Effector memory CD8-positive, alpha-beta T cell (primary cell): ENCODE measurements at regions not wholly inside any gene's neighbourhood (a gene's known extent, or its start where the extent isn't known, plus 50 kb on each side); places are given as distances from the start of the nearest gene placed in this dataset.

Experiments
- ATAC-seq: fragments of 150-1000 bp; cut with Tn5 transposase; replicated peaks from 2 replicates; pipeline ENCODE4 v1.10.0; 2021; ENCODE audit warnings: mild to moderate bottlenecking, moderate library complexity
- DNase-seq, 3 experiments: peaks; one replicate each; pipeline ENCODE4 v3.0.0; 2021
- H3K27ac Mint-ChIP-seq, 2 donors: one replicate each; pipeline ENCODE4 v1.8.0; 2022; ENCODE audit warnings: mild to moderate bottlenecking in 2 of 2, mixed read lengths in 2 of 2, moderate library complexity in 2 of 2
- H3K27me3 Mint-ChIP-seq, 2 donors: one replicate each; pipeline ENCODE4 v1.8.0; 2022; ENCODE audit warnings: mixed read lengths in 2 of 2
- H3K36me3 Mint-ChIP-seq: one replicate; pipeline ENCODE4 v1.8.0; 2022; ENCODE audit warnings: mild to moderate bottlenecking, moderate library complexity, mixed read lengths; ENCODE audit not compliant: insufficient read depth
- H3K4me1 Mint-ChIP-seq, 2 donors: one replicate each; pipeline ENCODE4 v1.8.0; 2022; ENCODE audit warnings: low read depth in 2 of 2, mixed read lengths in 2 of 2
- H3K4me3 Mint-ChIP-seq, 2 donors: one replicate each; pipeline ENCODE4 v1.8.0; 2022; ENCODE audit warnings: mild to moderate bottlenecking in 2 of 2, mixed read lengths in 2 of 2, moderate library complexity in 2 of 2
- H3K9me3 Mint-ChIP-seq, 2 donors: one replicate each; pipeline ENCODE4 v1.8.0; 2022; ENCODE audit warnings: mixed read lengths in 2 of 2

DNA sequence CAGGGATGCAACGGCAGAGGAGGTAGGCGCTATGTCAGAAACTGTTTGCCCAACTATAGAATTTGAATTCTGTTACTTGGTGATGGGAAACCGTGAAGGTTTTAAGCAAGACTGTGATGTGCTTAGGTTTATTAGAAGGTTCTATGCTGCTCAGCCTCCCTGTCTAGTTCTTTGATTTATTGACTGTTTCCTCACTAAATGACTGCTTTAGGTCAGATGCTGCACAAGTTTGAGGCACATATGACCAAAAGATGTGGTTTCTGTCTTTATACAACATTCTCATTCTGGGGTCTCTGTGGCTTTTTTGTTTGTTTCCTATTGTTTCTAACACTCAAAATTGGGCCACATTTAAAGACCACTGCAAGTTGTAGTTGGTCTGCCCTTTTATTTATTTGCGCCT is 323.0 kb upstream of the OBI1 start:
- Mint-ChIP-seq H3K27me3 (peaks cover 17 to 18% of the 10 kb centered on the region in 2 donors), H3K4me1 (no peaks in the 10 kb centered on the region), H3K9me3 (no peaks in the 10 kb centered on the region), H3K36me3 (peaks cover 2% of the 10 kb centered on the region), H3K27ac (peak overlapping the region in 1 of 2 donors; percentile 22), H3K4me3 (no peak overlapping the region)
- no peak for ATAC-seq
- DNase-seq: no peak

DNA sequence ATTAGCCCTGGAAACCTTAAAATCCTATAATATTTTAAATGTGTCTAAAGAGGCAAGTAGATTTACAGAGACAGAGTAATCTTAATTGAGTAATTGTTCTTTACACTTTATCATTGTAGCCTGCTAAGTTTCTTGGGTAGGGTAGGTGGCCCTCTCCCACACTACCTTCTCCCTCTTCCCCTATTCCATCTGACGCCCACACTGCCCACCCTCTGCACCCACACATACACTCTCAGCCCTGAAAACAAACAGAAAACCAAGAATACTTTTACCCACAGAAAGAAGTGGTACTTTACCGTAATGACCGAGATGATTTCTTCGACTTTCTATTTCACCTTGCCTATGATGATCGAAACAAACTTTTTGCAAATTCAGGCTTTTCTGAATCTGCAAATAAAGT is 320.4 kb upstream of the OBI1 start:
- Mint-ChIP-seq H3K4me1 (no peaks in the 10 kb centered on the region), H3K27me3 (peaks cover 28 to 38% of the 10 kb centered on the region in 2 donors)
- ATAC-seq: no peak

DNA sequence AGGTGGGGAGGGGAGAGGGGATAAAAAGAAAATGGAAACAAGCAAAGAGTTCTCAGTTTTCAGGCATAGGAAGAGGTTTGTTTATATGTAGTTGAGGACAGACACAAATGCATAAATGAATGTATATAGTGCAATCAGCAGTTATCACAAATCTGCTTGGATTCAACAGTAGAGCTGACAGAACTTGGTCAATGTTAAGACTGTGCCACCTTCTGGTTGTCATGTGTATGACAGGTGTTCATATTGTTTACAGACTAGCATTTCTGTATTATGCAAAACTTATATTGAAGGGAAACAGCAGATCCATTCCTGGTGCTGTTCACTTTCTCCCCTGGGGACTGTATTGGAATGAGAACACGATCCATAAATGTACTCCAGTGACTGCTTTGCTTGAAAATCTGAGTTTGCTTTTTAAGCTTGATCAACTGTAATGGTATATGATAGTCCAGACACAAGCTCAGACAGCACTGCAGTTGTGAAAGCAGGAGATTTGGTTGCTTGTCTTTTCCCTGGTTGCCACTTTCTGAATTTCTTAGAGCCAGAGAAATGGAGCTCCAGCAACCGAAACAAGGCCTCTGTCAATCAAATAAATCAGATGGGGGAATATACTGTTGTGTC is 319.5 kb upstream of the OBI1 start:
- H3K36me3 Mint-ChIP-seq: peaks cover 2% of the 10 kb centered on the region
- H3K27ac Mint-ChIP-seq: no peak overlapping the region
- no peaks in the 10 kb centered on the region for H3K9me3 Mint-ChIP-seq
- ATAC-seq (peak; percentile 62), DNase-seq (peak; percentile 32 to 38 (median 37))
- no peak overlapping the region for H3K4me3 Mint-ChIP-seq
- H3K4me1 Mint-ChIP-seq: no peaks in the 10 kb centered on the region
- H3K27me3 Mint-ChIP-seq: peaks cover 28 to 39% of the 10 kb centered on the region in 2 donors

More for the DNA sequence above, 320.4 kb upstream of the OBI1 start:
- Mint-ChIP-seq H3K4me3 (no peak overlapping the region), H3K36me3 (peaks cover 2% of the 10 kb centered on the region), H3K9me3 (no peaks in the 10 kb centered on the region), H3K27ac (no peak overlapping the region)
- DNase-seq: no peak

DNA sequence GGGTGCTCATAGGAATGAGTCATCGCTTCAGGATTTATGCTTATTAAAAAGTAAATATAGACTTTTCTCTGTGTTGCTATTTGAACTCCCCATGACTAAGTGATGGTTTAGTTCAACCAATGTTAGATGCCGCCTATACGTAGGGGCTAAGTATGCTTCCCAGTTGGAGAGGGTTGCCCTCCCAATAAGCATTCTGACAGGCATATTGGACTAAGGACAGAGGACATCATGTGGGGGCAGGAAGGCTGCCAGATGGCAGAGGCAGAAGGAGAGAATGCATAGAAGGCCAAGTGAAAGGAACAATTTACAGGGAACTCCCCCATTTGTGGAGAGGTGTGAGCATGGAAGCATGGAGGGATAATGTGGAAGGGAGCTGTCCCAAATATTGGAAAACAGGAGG is 318.4 kb upstream of the OBI1 start:
- Mint-ChIP-seq H3K36me3 (peaks cover 2% of the 10 kb centered on the region), H3K9me3 (no peaks in the 10 kb centered on the region), H3K4me1 (no peaks in the 10 kb centered on the region), H3K27ac (no peak overlapping the region), H3K4me3 (no peak overlapping the region), H3K27me3 (peaks cover 28 to 39% of the 10 kb centered on the region in 2 donors)
- DNase-seq (no peak), ATAC-seq (no peak)

DNA sequence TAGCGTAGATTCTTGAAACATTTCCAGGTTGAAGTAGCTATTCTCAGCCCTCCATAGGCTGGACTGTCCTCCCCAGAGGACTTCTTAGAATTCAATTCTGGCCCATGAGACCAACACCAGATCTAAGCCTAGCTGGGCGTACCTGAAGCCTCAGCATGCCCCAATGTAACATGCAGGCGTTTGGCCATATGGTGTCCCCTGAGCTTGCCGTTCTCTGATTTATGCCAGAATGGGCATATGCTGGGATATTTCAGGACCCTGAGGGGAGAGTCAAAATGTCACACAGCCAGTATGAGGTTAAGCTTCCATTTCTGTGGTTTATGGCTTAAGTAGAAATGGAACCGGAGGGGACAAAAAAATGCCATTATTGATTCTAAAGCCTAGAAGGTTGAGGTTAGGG is 317.7 kb upstream of the OBI1 start:
- ATAC-seq (no peak), DNase-seq (no peak)
- H3K4me3 Mint-ChIP-seq: no peak overlapping the region
- no peaks in the 10 kb centered on the region for H3K9me3 Mint-ChIP-seq
- no peak overlapping the region for H3K27ac Mint-ChIP-seq
- H3K27me3 Mint-ChIP-seq: peaks cover 28 to 39% of the 10 kb centered on the region in 2 donors
- peaks cover 2% of the 10 kb centered on the region for H3K36me3 Mint-ChIP-seq
- H3K4me1 Mint-ChIP-seq: no peaks in the 10 kb centered on the region

DNA sequence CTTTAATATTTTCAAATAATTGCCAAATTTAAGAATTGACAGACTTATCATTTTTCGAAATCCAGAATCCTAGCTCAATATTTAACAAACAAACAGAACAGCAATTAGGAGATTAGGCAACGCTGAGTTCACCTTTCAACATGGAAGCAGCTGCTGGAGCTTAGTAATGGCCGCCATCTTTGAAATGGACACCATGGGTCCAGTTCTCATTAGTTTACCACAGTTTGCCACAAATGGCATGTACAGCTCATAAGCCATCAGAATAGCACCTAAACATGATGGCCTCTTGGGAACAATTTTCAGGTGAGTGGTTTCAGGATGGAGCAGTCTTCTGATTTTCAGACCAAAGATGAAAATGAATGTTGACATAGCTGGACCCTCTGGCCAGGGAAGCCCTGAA is 313.6 kb upstream of the OBI1 start:
- Mint-ChIP-seq H3K27ac (no peak overlapping the region), H3K4me1 (no peaks in the 10 kb centered on the region), H3K9me3 (no peaks in the 10 kb centered on the region), H3K4me3 (no peak overlapping the region), H3K36me3 (no peaks in the 10 kb centered on the region), H3K27me3 (peaks cover 25 to 40% of the 10 kb centered on the region in 2 donors)
- no peak for DNase-seq
- no peak for ATAC-seq

DNA sequence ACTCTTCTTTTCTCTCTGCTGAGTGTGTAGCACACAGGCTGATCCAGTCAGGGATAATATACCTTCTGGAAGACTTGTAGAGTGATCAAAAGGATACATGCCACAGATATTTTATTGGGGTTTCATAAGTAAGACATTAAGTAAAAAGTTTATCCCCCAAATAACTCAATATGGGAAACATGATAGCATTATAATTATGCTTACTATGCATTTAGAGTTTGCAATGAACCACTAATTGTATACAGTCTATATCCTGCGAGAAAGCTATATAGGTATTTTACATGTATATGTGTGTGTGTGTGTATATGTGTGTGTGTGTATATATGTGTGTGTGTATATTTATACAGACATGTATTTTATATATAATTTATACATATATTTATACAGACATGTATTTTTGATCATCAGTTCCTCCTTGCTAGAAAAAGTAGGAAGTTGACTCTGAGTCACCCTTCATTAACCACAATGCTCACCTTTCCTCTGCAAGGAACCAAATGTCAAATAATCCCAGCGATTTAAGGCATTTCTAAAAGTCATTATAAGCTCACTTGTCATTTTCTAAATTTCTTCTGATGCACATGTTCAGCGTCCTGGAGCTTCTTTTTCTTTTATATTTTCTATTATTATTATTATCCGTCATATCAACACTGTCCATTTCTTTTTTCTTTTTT is 312.5 kb upstream of the OBI1 start:
- no peaks in the 10 kb centered on the region for H3K36me3 Mint-ChIP-seq
- no peaks in the 10 kb centered on the region for H3K4me1 Mint-ChIP-seq
- H3K27ac Mint-ChIP-seq: no peak overlapping the region
- no peak for DNase-seq
- no peak overlapping the region for H3K4me3 Mint-ChIP-seq
- H3K9me3 Mint-ChIP-seq: no peaks in the 10 kb centered on the region
- no peak for ATAC-seq
- peaks cover 15 to 32% of the 10 kb centered on the region in 2 donors for H3K27me3 Mint-ChIP-seq

DNA sequence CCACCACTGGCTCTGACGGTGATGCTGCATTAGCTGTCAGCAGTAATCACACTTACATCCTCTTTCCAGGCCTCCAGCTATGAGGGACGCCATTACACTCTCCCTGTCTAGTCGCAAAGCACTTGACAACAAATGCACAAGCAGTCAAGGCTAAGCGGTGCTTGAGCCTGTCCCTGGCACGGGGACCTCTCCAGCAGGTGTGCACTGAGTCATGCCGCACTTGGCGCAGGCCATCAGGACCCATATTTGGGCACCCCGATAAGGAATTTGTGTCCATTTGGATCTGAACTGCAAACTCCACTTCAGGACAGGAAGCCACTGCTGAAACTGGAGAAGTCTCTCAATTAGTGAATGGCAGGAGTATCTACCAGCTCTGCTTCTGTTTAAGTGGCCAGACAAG is 301.9 kb upstream of the OBI1 start:
- Mint-ChIP-seq H3K27me3 (peaks cover 23% of the 10 kb centered on the region in 2 donors), H3K36me3 (no peaks in the 10 kb centered on the region), H3K4me1 (no peaks in the 10 kb centered on the region), H3K9me3 (no peaks in the 10 kb centered on the region), H3K27ac (no peak overlapping the region), H3K4me3 (no peak overlapping the region)
- DNase-seq: no peak
- ATAC-seq: no peak

DNA sequence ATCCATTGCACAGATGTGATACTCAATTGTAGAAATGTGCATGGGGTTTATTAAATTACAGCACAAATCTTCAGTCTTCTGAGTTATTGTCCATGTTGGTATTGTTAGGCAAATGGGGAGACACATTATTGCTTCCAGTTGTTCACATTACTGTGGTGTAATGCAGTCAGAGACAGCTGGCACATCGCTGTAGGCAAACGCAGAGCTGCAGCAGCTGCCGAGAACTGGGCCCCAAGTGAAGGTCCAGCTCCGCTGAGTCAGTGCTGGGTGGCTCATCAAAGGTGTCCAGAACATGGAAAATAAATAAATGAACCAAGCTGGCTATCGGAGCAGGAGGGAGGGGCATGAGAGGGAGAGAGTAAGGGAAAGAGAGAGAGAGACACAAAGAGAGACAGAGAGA is 299.1 kb upstream of the OBI1 start:
- Mint-ChIP-seq H3K27ac (no peak overlapping the region), H3K9me3 (no peaks in the 10 kb centered on the region), H3K27me3 (peaks cover 34 to 40% of the 10 kb centered on the region in 2 donors), H3K4me1 (no peaks in the 10 kb centered on the region), H3K36me3 (no peaks in the 10 kb centered on the region), H3K4me3 (no peak overlapping the region)
- DNase-seq (no peak), ATAC-seq (no peak)

DNA sequence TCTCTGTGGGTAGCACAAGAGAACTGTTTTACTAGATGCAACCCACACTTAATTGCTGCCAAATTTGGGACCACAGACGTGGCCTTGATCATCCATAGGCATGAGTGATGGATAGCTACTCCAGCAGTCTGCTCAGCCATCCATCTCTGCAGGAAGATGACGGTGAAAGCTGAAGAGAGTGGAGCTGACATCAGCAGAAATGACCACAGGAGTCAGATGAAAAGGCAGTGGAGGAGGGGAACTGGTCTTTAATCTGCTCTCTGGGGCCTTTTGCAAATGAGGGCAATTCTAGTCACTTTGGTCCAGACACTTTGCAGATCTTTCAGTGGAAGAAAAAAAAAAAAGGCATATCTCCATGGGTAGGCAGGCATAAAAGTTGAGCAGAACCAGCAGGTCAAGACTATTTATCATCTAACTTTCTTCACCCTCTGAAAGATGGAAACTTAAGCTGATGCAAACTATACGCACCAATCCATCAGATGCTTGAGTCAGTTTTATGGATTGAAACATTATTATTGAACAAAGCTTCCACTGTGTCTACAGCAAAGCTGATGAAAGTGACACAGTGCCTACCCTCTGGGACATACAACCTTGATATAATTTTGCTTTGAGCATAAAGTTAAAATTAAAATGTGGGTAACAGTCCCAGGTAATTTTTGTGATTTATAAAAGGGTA is 281.6 kb upstream of the OBI1 start:
- Mint-ChIP-seq H3K4me1 (no peaks in the 10 kb centered on the region), H3K27ac (no peak overlapping the region), H3K27me3 (peaks cover 0 to 8% of the 10 kb centered on the region in 2 donors), H3K36me3 (no peaks in the 10 kb centered on the region), H3K9me3 (no peaks in the 10 kb centered on the region), H3K4me3 (no peak overlapping the region)
- no peak for DNase-seq
- no peak for ATAC-seq

DNA sequence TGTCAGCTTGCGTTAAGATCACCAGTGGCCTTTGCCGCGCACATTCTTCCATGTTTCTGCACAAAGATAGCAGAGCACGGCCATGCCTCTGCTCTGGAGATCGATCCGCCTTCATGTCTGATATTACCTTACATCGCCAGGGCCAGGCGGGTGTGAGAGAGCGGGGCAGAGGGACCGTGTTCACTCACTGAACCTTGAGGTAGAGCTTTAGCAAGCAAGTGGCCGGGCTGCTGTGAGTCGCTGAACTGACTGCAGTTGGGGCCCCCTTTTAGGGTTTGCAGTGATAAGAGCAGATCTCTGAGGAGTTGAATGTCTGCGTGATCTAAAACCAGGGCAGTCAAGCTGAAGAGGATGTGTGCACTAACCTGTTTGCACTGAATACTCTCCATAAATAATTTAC is 275.4 kb upstream of the OBI1 start:
- Mint-ChIP-seq H3K4me1 (no peaks in the 10 kb centered on the region), H3K9me3 (no peaks in the 10 kb centered on the region), H3K36me3 (no peaks in the 10 kb centered on the region), H3K27me3 (peaks cover 0 to 16% of the 10 kb centered on the region in 2 donors), H3K4me3 (no peak overlapping the region), H3K27ac (no peak overlapping the region)
- no peak for ATAC-seq
- no peak for DNase-seq

DNA sequence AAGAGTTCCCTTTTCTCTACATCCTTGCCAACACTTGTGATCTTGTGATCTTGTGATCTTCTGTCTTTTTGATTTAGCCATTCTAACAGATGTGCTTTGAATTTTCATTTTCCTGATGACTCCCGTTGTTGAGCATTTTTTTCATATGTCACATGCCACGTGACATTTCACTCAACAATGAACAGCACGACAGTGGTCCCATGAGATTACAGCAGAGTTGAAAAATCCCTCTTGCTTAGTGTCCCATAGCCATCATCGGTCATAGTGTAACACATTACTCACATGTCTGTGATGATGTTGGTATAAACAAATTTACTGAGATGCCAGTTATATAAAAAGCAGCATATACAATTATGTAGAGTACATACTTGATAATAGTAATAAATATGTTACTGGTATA is 256.1 kb upstream of the OBI1 start:
- Mint-ChIP-seq H3K9me3 (peaks cover 0 to 11% of the 10 kb centered on the region in 2 donors), H3K27ac (no peak overlapping the region), H3K4me3 (no peak overlapping the region), H3K36me3 (no peaks in the 10 kb centered on the region), H3K27me3 (peaks cover 0 to 9% of the 10 kb centered on the region in 2 donors), H3K4me1 (no peaks in the 10 kb centered on the region)
- ATAC-seq: no peak
- no peak for DNase-seq

DNA sequence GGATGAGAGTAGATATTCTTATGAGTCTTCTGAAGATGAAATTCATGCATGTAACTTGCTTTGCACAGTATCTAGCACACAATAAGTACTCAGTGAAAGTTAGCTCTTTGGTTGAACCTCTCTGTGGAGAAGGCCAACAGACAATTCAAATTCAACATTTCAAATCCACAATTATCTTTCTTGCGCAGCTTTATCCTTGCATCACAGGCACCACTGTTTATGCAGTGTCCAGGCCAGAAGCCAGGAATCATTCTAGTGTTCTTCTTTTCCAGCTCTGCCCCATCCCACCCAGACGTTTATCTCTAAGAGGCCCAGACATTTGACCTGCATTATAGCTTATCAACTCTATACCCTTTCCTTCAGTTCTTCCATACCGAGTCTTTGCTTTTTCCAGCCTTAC is 254.7 kb upstream of the OBI1 start:
- DNase-seq (no peak), ATAC-seq (no peak)
- H3K9me3 Mint-ChIP-seq: peaks cover 0 to 11% of the 10 kb centered on the region in 2 donors
- no peak overlapping the region for H3K27ac Mint-ChIP-seq
- H3K4me1 Mint-ChIP-seq: no peaks in the 10 kb centered on the region
- no peaks in the 10 kb centered on the region for H3K36me3 Mint-ChIP-seq
- H3K27me3 Mint-ChIP-seq: peaks cover 0 to 4% of the 10 kb centered on the region in 2 donors
- H3K4me3 Mint-ChIP-seq: no peak overlapping the region

DNA sequence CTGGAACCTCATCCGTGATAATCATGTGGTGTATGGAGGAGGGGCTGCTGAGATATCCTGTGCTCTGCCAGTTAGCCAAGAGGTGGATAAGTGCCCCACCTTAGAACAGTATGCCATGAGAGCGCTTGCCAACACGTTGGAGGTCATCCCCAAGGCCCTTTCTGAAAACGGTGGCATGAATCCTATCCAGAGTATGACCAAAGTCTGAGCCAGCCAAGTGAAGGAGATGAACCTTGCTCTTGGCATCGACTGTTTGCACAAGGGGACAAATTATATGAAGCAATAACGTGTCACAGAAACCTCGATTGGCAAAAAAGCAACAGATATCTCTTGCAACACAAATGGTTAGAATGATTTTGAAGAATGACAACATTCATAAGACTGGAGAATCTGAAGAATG is 251.2 kb upstream of the OBI1 start:
- Mint-ChIP-seq H3K4me3 (no peak overlapping the region), H3K27me3 (peaks cover 0 to 7% of the 10 kb centered on the region in 2 donors), H3K27ac (no peak overlapping the region), H3K9me3 (peaks cover 0 to 11% of the 10 kb centered on the region in 2 donors), H3K4me1 (no peaks in the 10 kb centered on the region), H3K36me3 (no peaks in the 10 kb centered on the region)
- DNase-seq (no peak), ATAC-seq (no peak)
